Right cardiac atrium (tissue), 5 donors: ENCODE measurements at regions not wholly inside any gene's neighbourhood (a gene's known extent, or its start where the extent isn't known, plus 50 kb on each side); places are given as distances from the start of the nearest gene placed in this dataset.

Source experiments
- ATAC-seq, 2 donors: fragments of 200-7000 bp; cut with Tn5 transposase; one replicate each; pipeline versions ENCODE4 v1.8.0 to v1.9.1; 2020; ENCODE audit warnings: moderate library complexity in 2 of 2, mild to moderate bottlenecking in 1 of 2
- DNase-seq, 3 donors: peaks; one replicate each; pipeline ENCODE4 v3.0.0-alpha.2; 2020
- H3K27ac ChIP-seq: one replicate; pipeline ENCODE4 v1.5.1; 2013; ENCODE audit warnings: mild to moderate bottlenecking, low read length, control low read depth, moderate library complexity
- H3K27me3 ChIP-seq: one replicate; pipeline ENCODE4 v1.6.1; 2013; ENCODE audit not compliant: control insufficient read depth, insufficient read depth
- H3K4me1 ChIP-seq: one replicate; pipeline ENCODE4 v1.6.1; 2013; ENCODE audit warnings: low read length; ENCODE audit not compliant: control insufficient read depth, insufficient read depth
- H3K4me3 ChIP-seq: one replicate; pipeline ENCODE4 v1.5.1; 2013; ENCODE audit warnings: low read length, control low read depth
- H3K9me3 ChIP-seq: one replicate; pipeline ENCODE4 v1.6.1; 2013; ENCODE audit warnings: low read length; ENCODE audit not compliant: control insufficient read depth
- WGBS: extraction: QIAGEN DNeasy Blood & Tissue Kit; methylation state at CpG from one replicate; pipeline ENCODE4 v1.1.7; 2013; 5-methylcytosine and 5-hydroxymethylcytosine counted together
- intact Hi-C, 4 donors: fragments of 100-400 bp; cut with DNase I; formaldehyde crosslinking; loops; one replicate each; pipeline versions ENCODE4 v1.11.0 to v1.14.0; 2022 to 2023
- donor health status: healthy with polysubstance abuse.
- donor health status: DM: no; HTN: yes; CAD: no.
- donor health status: DM: no; HTN: no; CAD: no.
- donor health status: DM: no; HTN: yes; CAD: no; lungs with severe emphysema.
- donor health status: DM: yes; HTN: yes; CAD: no.

DNA sequence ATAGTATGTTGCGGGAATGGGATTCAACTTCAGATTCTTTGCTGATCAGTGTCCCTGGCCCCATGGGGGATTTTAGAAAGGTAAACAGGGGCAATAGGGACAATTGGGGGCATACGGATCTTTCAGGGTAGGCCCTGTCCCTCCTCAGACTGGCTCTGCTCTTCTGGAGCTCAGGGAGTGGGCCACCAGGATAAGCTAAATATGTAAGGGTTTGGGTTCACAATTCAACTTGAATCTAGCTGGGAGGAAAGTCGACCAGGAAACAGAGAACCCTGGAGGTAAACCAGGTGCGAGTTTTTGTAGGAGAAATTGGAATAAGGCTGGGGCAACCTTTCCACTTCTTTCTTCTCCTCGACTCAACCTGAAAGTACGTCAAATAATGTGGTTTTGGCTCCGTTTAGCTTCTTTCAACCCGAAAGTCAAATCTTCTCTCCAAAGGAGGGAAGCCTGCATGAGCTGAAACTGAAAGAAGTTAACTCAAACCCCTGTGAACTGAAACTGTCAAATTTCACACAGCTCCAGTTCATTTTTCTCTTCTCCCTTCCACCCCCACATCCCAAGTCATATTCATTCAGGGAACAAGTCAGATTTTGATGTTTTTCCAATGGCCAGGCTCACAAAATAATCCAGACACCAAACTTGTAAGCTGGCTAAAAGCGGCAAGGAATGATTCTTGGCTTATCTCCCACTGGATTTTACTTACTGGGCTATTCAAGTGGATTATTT lies 278.2 kb downstream of the CLIC5 start:
- 79% methylated on average over 9 of the region's 9 CpGs for WGBS

DNA sequence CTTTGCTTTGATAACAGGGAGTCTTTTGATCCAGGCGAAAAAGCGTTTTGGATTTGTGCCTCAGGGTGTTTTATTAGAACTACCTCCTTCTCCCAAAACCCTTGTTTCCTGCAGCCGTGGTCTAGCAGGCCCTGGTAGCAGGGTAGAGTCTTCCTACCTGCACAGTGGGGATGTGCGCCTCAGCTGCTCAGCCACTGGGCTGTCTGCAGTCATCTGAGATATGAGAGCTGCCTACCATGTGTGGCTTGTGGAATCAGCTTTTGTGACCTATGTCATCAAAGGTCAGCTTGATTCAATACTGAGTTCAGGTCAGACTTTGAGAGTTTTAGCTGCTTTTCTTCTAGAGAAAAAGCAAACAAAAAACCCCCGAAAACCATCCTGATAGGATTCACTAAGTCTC lies 279.5 kb downstream of the CLIC5 start:
- no peak for ATAC-seq
- WGBS = 81% methylated on average over 5 of the region's 5 CpGs
- no peak for DNase-seq

More for the DNA sequence above, 278.2 kb downstream of the CLIC5 start:
- no peaks in the 10 kb centered on the region for H3K9me3 ChIP-seq
- H3K27ac ChIP-seq = no peak overlapping the region
- intact Hi-C loops = no loop called here
- DNase-seq = no peak
- no peak for ATAC-seq
- H3K27me3 ChIP-seq = no peaks in the 10 kb centered on the region
- no peak overlapping the region for H3K4me3 ChIP-seq
- no peaks in the 10 kb centered on the region for H3K4me1 ChIP-seq

DNA sequence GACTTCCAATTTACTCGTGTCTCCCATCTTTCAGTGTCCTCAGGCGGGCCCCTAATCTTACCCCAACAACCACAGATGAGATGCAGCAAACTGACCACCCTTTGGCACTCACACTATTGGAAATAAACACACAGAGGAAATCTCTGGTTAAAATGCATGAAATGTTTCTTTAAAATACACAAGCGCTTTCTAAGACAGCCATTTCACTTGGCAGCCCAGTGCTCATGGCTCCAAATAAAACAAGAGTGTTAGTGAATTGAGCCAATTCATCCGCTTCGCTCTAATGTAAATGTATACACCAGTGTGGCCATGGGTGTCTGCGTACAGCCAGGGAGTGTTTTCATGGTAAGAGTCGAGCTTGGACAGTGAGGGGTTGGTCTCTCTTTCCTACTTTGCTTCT lies 282.9 kb downstream of the CLIC5 start:
- DNase-seq = no peak
- intact Hi-C loops = no loop called here
- Histone ChIP-seq H3K27me3 (no peaks in the 10 kb centered on the region), H3K27ac (no peak overlapping the region), H3K4me1 (no peaks in the 10 kb centered on the region), H3K9me3 (no peaks in the 10 kb centered on the region), H3K4me3 (no peak overlapping the region)
- WGBS = 69% methylated on average over 7 of the region's 7 CpGs
- no peak for ATAC-seq

More for the DNA sequence above, 279.5 kb downstream of the CLIC5 start:
- Histone ChIP-seq H3K4me3 (no peak overlapping the region), H3K27ac (no peak overlapping the region), H3K9me3 (no peaks in the 10 kb centered on the region), H3K4me1 (no peaks in the 10 kb centered on the region), H3K27me3 (no peaks in the 10 kb centered on the region)
- intact Hi-C loops = no loop called here

DNA sequence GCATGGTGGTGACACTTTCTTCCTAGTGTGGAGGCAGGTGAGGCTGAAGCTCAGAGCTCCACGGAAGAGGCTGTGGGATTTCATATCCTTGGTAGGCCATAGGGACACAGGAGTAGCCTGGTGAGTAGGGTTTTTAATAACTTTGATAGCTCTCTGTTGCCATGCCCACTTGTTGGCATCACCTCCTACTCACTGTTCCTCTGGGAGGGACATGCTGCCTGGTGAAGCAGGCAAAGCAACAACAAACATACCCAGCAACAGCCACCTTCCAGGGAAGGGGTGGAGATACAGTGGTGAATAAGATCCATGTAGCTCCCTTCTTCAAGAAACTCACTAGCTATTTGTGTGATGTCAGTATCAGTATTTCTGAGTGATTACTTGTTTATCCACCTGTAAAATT lies 285.4 kb downstream of the CLIC5 start:
- ATAC-seq (peak; percentile 49 to 51), DNase-seq (no peak)
- Histone ChIP-seq H3K27ac (no peak overlapping the region), H3K27me3 (no peaks in the 10 kb centered on the region), H3K4me1 (no peaks in the 10 kb centered on the region), H3K9me3 (no peaks in the 10 kb centered on the region), H3K4me3 (no peak overlapping the region)
- intact Hi-C loops = no loop called here
- WGBS = 80% methylated on average over 1 of the region's 1 CpG

GRCh38 chr6:45728674-45729073 lies 287.0 kb downstream of the CLIC5 start:
- H3K27ac ChIP-seq = no peak overlapping the region
- DNase-seq = no peak
- whole genome bisulfite sequencing = 65% methylated on average over 3 of the region's 3 CpGs
- no peaks in the 10 kb centered on the region for H3K4me1 ChIP-seq
- no peak overlapping the region for H3K4me3 ChIP-seq
- H3K9me3 ChIP-seq = no peaks in the 10 kb centered on the region
- ATAC-seq = no peak
- H3K27me3 ChIP-seq = no peaks in the 10 kb centered on the region
- intact Hi-C loops = no loop called here

- Histone ChIP-seq H3K9me3 (peaks cover 1% of the 10 kb centered on the region), H3K4me3 (no peak overlapping the region), H3K4me1 (no peaks in the 10 kb centered on the region), H3K27ac (no peak overlapping the region), H3K27me3 (no peaks in the 10 kb centered on the region)
- ATAC-seq (no peak), DNase-seq (no peak)
- WGBS = 95% methylated on average over 6 of the region's 6 CpGs
- intact Hi-C loops = no loop called here
These were observed 287.7 kb downstream of the CLIC5 start for GRCh38 chr6:45727819-45728449.

DNA sequence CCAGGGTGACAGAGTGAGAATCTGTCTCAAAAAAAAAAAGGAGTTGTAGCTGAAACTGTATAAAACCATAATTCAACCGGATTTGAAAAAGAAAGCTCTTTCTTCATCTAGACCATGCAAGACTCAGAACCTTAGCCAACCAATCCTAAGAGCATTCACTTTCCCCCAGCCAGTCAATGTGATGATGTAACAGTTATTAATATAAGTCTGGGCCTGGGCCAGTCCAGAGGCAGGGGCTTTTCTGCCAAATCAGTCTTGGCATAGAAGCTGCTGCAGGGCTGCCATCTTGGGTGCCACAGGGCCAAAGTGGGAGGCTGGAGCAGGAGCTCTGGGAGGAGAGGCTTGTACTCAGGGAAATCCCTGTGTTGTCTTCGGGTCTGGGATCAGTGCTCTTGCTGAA lies 288.4 kb downstream of the CLIC5 start:
- Histone ChIP-seq H3K4me1 (no peaks in the 10 kb centered on the region), H3K27ac (no peak overlapping the region), H3K4me3 (no peak overlapping the region), H3K27me3 (no peaks in the 10 kb centered on the region), H3K9me3 (peaks cover 1% of the 10 kb centered on the region)
- intact Hi-C loops = no loop called here
- 69% methylated on average over 2 of the region's 2 CpGs for WGBS
- no peak for DNase-seq
- ATAC-seq = peak; percentile 31 to 46

GRCh38 chr6:45726444-45726843 lies 289.2 kb downstream of the CLIC5 start:
- Histone ChIP-seq H3K9me3 (peaks cover 1% of the 10 kb centered on the region), H3K4me3 (no peak overlapping the region), H3K27ac (no peak overlapping the region), H3K4me1 (no peaks in the 10 kb centered on the region), H3K27me3 (no peaks in the 10 kb centered on the region)
- intact Hi-C loops = no loop called here
- DNase-seq (no peak), ATAC-seq (no peak)
- 52% methylated on average over 3 of the region's 3 CpGs for WGBS

DNA sequence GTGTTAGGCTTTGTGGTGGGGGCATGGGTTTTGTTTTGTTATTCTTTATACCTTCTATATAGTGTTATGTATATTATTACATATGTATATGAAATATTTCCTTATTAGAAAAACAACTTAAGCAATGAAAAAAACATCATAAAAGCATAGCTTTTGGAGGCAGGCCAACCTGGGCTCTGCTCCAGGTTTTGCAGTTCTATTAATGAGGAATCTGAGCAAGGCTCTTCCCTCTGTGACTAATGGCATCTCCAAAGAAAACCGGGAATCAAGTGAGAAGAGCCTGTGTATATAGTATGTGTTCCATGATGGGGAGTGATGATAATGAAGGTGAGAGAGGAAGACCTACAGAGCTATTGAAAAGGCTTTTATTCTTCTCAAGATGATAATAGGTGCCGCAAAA lies 291.1 kb downstream of the CLIC5 start:
- H3K27me3 ChIP-seq = no peaks in the 10 kb centered on the region
- no peaks in the 10 kb centered on the region for H3K4me1 ChIP-seq
- no peak for ATAC-seq
- no peak overlapping the region for H3K27ac ChIP-seq
- H3K9me3 ChIP-seq = peaks cover 1% of the 10 kb centered on the region
- intact Hi-C loops = no loop called here
- 23% methylated on average over 2 of the region's 2 CpGs for WGBS
- no peak overlapping the region for H3K4me3 ChIP-seq
- peak in 1 of 3 donors; percentile 73 for DNase-seq

GRCh38 chr6:45724027-45724426 lies 291.6 kb downstream of the CLIC5 start:
- Histone ChIP-seq H3K9me3 (peaks cover 1% of the 10 kb centered on the region), H3K27me3 (no peaks in the 10 kb centered on the region), H3K4me3 (no peak overlapping the region), H3K4me1 (no peaks in the 10 kb centered on the region), H3K27ac (no peak overlapping the region)
- ATAC-seq = no peak
- no peak for DNase-seq
- intact Hi-C loops = no loop called here

DNA sequence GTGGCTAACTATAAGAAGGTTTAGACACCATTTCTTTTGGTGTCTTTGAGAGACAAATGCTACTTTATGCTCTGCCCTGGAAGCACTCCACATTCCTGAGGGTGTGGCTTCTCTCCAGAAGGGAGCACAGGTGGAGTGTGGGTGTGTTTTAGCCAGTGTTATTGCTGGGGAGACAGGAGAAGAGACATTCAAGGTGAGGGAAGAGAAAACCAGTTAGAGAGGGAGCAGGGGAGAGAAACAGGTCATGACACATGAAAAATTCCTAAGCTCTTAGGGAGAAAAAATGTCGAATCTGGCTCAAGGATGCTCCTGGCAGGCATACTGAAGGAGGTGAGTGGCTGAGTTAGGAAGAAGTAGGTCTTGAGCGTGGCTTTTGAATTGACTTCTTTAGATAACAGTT lies 292.8 kb downstream of the CLIC5 start:
- ATAC-seq (no peak), DNase-seq (no peak)
- H3K9me3 ChIP-seq = peaks cover 1% of the 10 kb centered on the region
- no peaks in the 10 kb centered on the region for H3K27me3 ChIP-seq
- 87% methylated on average over 2 of the region's 2 CpGs for WGBS
- intact Hi-C loops = no loop called here
- H3K4me1 ChIP-seq = no peaks in the 10 kb centered on the region
- H3K27ac ChIP-seq = no peak overlapping the region
- no peak overlapping the region for H3K4me3 ChIP-seq
